Femur (tissue), 1 donor: ENCODE measurements at regions not wholly inside any gene's neighbourhood (a gene's known extent, or its start where the extent isn't known, plus 50 kb on each side); places are given as distances from the start of the nearest gene placed in this dataset.

Source experiments
- DNase-seq: peaks from one replicate; pipeline ENCODE4 v3.0.0-alpha.2; 2017

- DNase-seq = no peak
Observed at GRCh38 chr13:63107179-63107943, 1691.7 kb upstream of the PCDH20 start.

- no peak for DNase-seq
Observed at GRCh38 chr13:63094717-63095116, 1679.1 kb upstream of the PCDH20 start.

GRCh38 chr13:63093907-63094469 lies 1678.3 kb upstream of the PCDH20 start:
- DNase-seq = no peak

GRCh38 chr13:63092456-63092855 lies 1676.8 kb upstream of the PCDH20 start:
- DNase-seq = no peak

GRCh38 chr13:63090524-63090923 lies 1674.9 kb upstream of the PCDH20 start:
- no peak for DNase-seq

GRCh38 chr13:63088226-63088625 lies 1672.6 kb upstream of the PCDH20 start:
- no peak for DNase-seq

- no peak for DNase-seq
Observed at GRCh38 chr13:63086286-63086685, 1670.6 kb upstream of the PCDH20 start.

GRCh38 chr13:63085851-63086250 lies 1670.2 kb upstream of the PCDH20 start:
- no peak for DNase-seq

- DNase-seq = no peak
Observed at GRCh38 chr13:63081400-63082014, 1665.9 kb upstream of the PCDH20 start.

GRCh38 chr13:63075126-63075525 lies 1659.5 kb upstream of the PCDH20 start:
- no peak for DNase-seq

GRCh38 chr13:63050287-63050686 lies 1634.6 kb upstream of the PCDH20 start:
- no peak for DNase-seq

- no peak for DNase-seq
Observed at GRCh38 chr13:63048653-63049052, 1633.0 kb upstream of the PCDH20 start.

- no peak for DNase-seq
Observed at GRCh38 chr13:63044589-63045313, 1629.1 kb upstream of the PCDH20 start.

- DNase-seq = no peak
Observed at GRCh38 chr13:63042686-63043085, 1627.0 kb upstream of the PCDH20 start.

- no peak for DNase-seq
Observed at GRCh38 chr13:63041640-63042414, 1626.2 kb upstream of the PCDH20 start.

- DNase-seq = no peak
Observed at GRCh38 chr13:63026285-63026797, 1610.7 kb upstream of the PCDH20 start.

GRCh38 chr13:63025741-63026140 lies 1610.1 kb upstream of the PCDH20 start:
- no peak for DNase-seq

GRCh38 chr13:63024458-63024857 lies 1608.8 kb upstream of the PCDH20 start:
- DNase-seq = no peak

GRCh38 chr13:63011996-63012395 lies 1596.3 kb upstream of the PCDH20 start:
- DNase-seq = peak; percentile 40

GRCh38 chr13:63010072-63010658 lies 1594.5 kb upstream of the PCDH20 start:
- DNase-seq = no peak

GRCh38 chr13:63005625-63006024 lies 1590.0 kb upstream of the PCDH20 start:
- no peak for DNase-seq

GRCh38 chr13:62997696-62998095 lies 1582.0 kb upstream of the PCDH20 start:
- no peak for DNase-seq
